HG03571 (cell line): ENCODE measurements at regions not wholly inside any gene's neighbourhood (a gene's known extent, or its start where the extent isn't known, plus 50 kb on each side); places are given as distances from the start of the nearest gene placed in this dataset.

Experiments used
- ATAC-seq: cut with Tn5 transposase; IDR thresholded peaks from one replicate; pipeline ENCODE4 v1.9.1; 2021; ENCODE audit not compliant: unreplicated experiment

GRCh38 chr4:123496421-123496820, 99.8 kb downstream of the SPRY1 start:
- no peak for ATAC-seq

DNA sequence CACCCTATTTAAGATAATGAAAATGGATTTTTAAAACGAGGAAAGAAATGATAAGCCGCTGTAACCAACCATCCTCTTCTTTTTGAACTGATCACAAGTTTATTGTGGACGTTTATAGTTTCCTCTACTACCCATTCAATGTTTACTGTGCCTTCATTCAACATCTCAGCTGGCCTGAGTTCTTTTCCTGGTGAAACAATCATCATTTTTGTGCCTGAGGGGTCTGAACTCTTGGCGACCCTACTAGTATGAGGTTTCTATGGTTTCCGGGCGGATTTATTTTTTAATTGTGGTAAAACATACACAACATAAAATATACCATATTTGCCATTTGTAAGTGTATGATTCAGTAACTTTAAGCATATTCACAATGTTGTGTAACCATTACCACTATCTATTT, 100.7 kb downstream of the SPRY1 start:
- no peak for ATAC-seq

GRCh38 chr4:123501733-123502132, 105.1 kb downstream of the SPRY1 start:
- no peak for ATAC-seq

GRCh38 chr4:123503698-123504363, 107.2 kb downstream of the SPRY1 start:
- ATAC-seq = no peak

GRCh38 chr4:123505095-123506010, 108.8 kb downstream of the SPRY1 start:
- peak; percentile 64 for ATAC-seq

DNA sequence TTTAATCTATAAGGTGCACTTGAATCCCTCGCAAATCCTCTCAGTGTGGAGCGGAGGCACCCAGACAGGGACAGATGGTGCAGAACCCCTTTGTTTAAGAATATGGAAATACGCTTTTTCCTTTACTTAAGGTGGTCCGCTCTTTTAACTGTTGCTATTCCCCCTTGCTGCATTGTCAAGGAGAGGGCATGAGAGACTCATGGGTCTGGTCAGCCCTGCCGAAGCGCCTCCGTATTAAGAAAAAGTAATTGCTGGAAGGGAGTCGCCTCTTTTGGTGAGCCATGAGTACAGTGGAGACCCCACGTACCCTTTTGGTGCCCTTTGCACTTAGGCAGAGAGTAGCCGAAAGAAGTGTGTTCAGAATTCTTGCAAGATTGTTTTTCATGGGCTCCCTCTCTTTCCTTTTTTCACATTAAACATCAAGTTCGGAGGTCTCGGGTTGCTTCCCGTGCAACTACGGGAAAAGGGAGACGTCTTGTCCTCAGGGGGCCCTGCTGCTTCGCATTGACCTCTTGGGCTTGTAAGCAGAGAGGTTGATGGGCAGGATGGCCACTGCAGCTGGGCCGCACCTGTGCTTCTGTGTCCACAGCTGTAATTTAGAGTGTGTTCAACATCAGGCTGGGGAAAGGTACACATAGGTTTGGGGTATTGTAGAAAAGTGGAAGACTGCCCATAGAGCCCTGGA, 109.6 kb downstream of the SPRY1 start:
- ATAC-seq = no peak

DNA sequence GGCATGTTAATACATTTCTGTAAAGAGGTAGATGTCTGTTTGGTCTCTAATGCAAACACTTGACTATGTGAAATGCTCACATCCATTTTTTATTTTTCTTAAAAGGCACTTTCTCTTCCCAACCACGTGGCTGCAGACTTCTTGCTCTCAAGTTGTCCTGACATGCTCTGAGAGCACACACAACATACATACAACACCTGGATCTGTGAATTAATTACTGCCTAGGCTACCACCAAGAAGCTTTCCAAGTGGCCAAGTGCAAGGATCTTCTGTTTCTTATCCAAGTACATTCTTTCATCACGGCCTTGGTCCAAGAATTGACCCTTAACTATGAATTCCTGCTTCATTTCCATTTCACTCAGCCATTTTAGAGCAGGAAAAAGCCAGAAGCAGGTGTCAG, 110.8 kb downstream of the SPRY1 start:
- no peak for ATAC-seq

GRCh38 chr4:123510221-123510620, 113.6 kb downstream of the SPRY1 start:
- ATAC-seq = no peak

- no peak for ATAC-seq
Measured at GRCh38 chr4:123510659-123511058, 114.1 kb downstream of the SPRY1 start.

DNA sequence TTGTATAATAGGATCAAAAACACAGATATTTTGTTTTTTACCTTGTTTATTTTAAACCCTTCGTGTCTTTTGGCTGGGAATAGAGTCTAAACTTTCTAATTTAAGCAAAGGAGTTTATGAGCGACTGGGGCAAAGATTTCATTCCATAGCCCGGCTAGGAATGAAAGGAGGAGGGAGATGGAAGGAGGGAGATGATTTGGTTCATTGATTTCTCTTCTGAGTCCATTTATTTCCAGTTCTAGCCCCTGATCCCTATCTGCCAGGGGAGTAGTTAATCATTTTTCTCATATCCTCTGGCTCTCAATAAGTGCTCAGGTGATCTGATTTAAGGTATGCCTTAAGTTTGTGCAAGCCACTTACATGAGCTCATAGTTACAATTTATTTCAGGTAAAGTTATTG, 120.0 kb downstream of the SPRY1 start:
- no peak for ATAC-seq

GRCh38 chr4:123517176-123517575, 120.6 kb downstream of the SPRY1 start:
- ATAC-seq = no peak

DNA sequence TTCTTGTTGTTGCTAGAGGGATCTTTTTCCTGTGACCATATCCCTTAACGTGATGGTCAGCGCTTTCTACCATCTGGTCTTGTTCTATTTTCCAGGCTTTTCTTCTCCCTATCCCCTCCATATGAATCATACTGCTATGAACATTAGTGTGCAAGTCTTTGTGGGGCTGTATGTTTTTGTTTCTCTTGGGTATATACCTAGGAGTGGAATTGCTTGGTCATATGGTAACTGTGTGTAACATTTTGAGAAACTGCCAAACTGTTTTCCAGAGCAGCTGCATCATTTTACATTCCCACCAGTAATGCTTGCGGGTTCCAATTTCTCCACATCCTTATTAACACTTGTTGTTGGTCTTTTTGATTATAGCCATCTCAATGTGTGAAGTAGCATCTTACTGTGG, 121.4 kb downstream of the SPRY1 start:
- ATAC-seq = no peak

DNA sequence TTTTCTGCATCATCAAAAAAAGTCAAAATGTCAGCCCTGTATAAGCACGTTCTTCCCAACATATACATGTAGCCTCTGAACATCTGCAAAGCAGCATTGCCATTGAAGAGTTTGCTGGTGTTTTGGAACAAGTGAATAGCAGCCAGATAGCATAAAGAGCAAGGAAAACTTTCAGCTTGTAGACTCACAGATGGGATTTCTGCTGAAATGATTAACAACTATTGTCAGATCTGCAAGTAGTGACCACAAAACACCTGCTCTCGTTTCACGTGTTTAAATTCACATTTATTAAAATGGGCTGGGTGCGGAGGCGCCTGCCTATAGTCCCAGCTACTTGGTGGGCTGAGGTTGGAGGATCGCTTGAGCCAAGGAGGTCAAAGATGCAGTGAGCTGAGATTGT, 123.7 kb downstream of the SPRY1 start:
- ATAC-seq = no peak

- no peak for ATAC-seq
Measured at GRCh38 chr4:123522081-123522480, 125.5 kb downstream of the SPRY1 start.

DNA sequence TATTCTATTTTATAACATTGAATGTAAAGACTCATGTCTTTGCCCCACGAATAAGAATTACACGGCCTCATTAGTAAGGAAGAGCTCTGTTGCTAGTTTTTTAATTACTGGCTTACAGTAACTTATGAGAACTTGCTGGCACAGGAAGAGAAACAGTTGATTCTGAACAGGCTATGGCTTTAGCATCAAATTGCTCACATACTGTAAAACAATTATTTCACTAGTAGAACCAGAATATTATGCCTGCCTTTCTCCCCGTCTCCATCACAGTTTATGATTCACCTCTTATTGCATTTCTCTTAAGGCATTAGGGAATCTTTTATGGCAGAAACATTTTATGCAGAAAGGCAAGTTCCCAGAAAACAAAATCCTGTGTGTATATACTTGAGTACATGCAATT, 126.1 kb downstream of the SPRY1 start:
- no peak for ATAC-seq

- ATAC-seq = no peak
Measured at GRCh38 chr4:123524958-123525628, 128.5 kb downstream of the SPRY1 start.

- no peak for ATAC-seq
Measured at GRCh38 chr4:123526511-123526910, 129.9 kb downstream of the SPRY1 start.

DNA sequence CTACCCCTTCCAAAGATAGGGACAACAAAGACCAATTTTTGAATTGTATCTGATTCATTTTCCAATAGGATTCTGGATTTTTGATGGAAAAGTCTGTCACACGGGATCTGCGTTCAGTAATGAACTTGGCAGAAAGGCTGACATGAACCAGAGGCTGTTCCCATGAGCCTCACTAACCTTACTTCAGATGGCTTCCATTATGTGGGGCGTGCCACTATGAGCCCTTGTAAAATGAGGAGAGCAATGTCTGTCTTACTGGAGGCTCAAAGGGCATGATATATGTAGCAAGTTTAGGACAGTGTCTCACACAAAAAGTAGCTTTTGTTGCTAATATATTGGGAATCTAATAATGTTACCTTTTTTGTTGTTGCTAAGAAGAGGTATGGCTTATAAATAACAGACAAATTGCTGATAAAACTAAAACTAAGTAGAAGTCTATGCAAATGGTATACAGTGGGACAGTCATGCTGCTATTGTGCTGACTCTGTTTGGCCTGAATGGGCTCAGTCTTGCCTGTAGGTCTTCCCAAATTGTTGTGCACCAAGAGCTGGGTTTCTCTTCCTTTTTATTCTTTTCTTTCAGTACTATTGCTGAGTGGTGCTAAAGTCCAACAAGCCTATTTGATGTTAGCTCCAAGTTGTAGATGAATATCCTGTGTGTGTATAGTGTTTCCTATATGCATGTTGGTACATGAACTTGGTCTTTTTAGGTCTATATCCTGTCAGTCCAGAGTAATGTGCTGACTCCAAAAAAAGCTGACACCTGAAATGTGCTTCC, 132.1 kb downstream of the SPRY1 start:
- no peak for ATAC-seq

DNA sequence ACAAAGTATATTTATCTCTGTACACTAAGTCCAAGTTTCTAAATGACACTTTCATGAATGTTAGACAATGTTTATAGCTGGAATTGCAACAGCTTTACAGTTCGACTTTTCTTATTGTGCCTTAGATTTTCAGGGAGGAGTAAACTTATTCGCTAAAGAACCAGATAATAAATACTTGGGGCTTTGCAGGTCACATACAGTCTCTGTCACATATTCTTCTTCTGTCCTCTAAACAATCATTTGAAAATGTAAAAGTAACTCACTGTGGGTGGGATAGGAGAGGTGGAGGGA, 132.6 kb downstream of the SPRY1 start:
- no peak for ATAC-seq

DNA sequence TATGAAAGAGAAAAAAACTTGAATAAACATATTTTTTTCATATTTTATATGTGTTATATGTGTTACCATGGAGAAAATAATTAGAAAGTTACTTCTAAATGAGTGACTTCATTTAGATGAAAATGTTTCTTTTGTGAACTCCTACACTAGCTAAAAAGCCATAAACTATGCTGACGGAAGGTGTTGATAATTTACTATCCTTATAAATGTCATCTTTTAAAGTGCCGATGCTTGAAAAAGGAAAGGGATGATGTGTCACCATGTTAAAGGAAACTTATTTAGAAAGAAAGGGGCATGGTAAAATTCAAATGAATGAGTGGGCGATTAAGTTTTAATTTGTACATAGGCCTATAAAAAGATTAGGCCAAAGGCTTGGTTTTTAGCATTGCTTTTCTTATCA, 133.8 kb downstream of the SPRY1 start:
- no peak for ATAC-seq
